ENCODE measurements at regions not wholly inside any gene's neighbourhood (a gene's known extent, or its start where the extent isn't known, plus 50 kb on each side); places are given as distances from the start of the nearest gene placed in this dataset.

- TF ChIP-seq PHB2 (IDR thresholded peaks at IDR 0.05; ENCODE audit: partially characterized antibody): no peak
- TF ChIP-seq EZH2 (conservative IDR thresholded peaks at IDR 0.05; ENCODE audit: low read depth, low read length): no peak
- no peak for TF ChIP-seq POLR2A (IDR thresholded peaks at IDR 0.05; ENCODE audit: insufficient read depth in 1 of 2, low read depth in 2 of 2, low read length in 2 of 2)
- TF ChIP-seq MYC (CRISPR knock-in tag; IDR thresholded peaks at IDR 0.05; ENCODE audit: borderline replicate concordance): no peak
- no peak for TF ChIP-seq ZFX (CRISPR knock-in tag; IDR thresholded peaks at IDR 0.05; ENCODE audit: low read depth)
- TF ChIP-seq RBM22 (optimal IDR thresholded peaks at IDR 0.05; ENCODE audit: low read length): no peak
- TF ChIP-seq STAT6 (CRISPR knock-in tag; IDR thresholded peaks at IDR 0.05; ENCODE audit: borderline replicate concordance): no peak
- no peak for TF ChIP-seq KDM4B (CRISPR knock-in tag; IDR thresholded peaks at IDR 0.05)
- no peak for TF ChIP-seq BCLAF1 (IDR thresholded peaks at IDR 0.05)
Observed at GRCh38 chr5:68802430-68802829, 291.4 kb upstream of the SLC30A5 start.

Data from HepG2 (cell line).